Activated T-helper 17 cell treated with anti-CD3 and anti-CD28 coated beads, Interleukin-2, amount 50 U/mL, for 72 hours (primary cell): ENCODE measurements at regions not wholly inside any gene's neighbourhood (a gene's known extent, or its start where the extent isn't known, plus 50 kb on each side); places are given as distances from the start of the nearest gene placed in this dataset.

Experiments
- ATAC-seq: fragments of 150-1000 bp; cut with Tn5 transposase; replicated peaks from 2 replicates; pipeline ENCODE4 v1.10.0; 2021; ENCODE audit warnings: mild to moderate bottlenecking, moderate library complexity
- H3K27ac Mint-ChIP-seq: one replicate; pipeline ENCODE4 v1.8.0; 2022; ENCODE audit warnings: mixed read lengths
- H3K27me3 Mint-ChIP-seq: one replicate; pipeline ENCODE4 v1.8.0; 2022; ENCODE audit warnings: mixed read lengths
- H3K36me3 Mint-ChIP-seq: one replicate; pipeline ENCODE4 v1.8.0; 2022; ENCODE audit warnings: low read depth, mild to moderate bottlenecking, mixed read lengths
- H3K4me1 Mint-ChIP-seq: one replicate; pipeline ENCODE4 v1.8.0; 2022; ENCODE audit warnings: mixed read lengths
- H3K4me3 Mint-ChIP-seq: one replicate; pipeline ENCODE4 v1.8.0; 2022; ENCODE audit warnings: mild to moderate bottlenecking, mixed read lengths
- H3K9me3 Mint-ChIP-seq: one replicate; pipeline ENCODE4 v1.8.0; 2022; ENCODE audit warnings: mixed read lengths

- ATAC-seq, result no peak
- no peaks in the 10 kb centered on the region for H3K4me1 Mint-ChIP-seq
- H3K27ac Mint-ChIP-seq, result no peak overlapping the region
- peaks cover 4% of the 10 kb centered on the region for H3K9me3 Mint-ChIP-seq
- H3K36me3 Mint-ChIP-seq, result no peaks in the 10 kb centered on the region
- H3K4me3 Mint-ChIP-seq, result no peak overlapping the region
- peaks cover 5% of the 10 kb centered on the region for H3K27me3 Mint-ChIP-seq
Observed at GRCh38 chr5:88956416-88956815, 73.4 kb upstream of the MEF2C start.

- H3K27ac Mint-ChIP-seq, result no peak overlapping the region
- H3K4me1 Mint-ChIP-seq, result no peaks in the 10 kb centered on the region
- H3K36me3 Mint-ChIP-seq, result no peaks in the 10 kb centered on the region
- H3K27me3 Mint-ChIP-seq, result peaks cover 5% of the 10 kb centered on the region
- H3K4me3 Mint-ChIP-seq, result no peak overlapping the region
- ATAC-seq, result no peak
- peaks cover 4% of the 10 kb centered on the region for H3K9me3 Mint-ChIP-seq
Observed at GRCh38 chr5:88955403-88955802, 72.4 kb upstream of the MEF2C start.

GRCh38 chr5:88954511-88954910 is 71.5 kb upstream of the MEF2C start:
- H3K9me3 Mint-ChIP-seq, result peaks cover 4% of the 10 kb centered on the region
- no peaks in the 10 kb centered on the region for H3K36me3 Mint-ChIP-seq
- no peak overlapping the region for H3K4me3 Mint-ChIP-seq
- no peaks in the 10 kb centered on the region for H3K4me1 Mint-ChIP-seq
- ATAC-seq, result no peak
- H3K27ac Mint-ChIP-seq, result no peak overlapping the region
- peaks cover 5% of the 10 kb centered on the region for H3K27me3 Mint-ChIP-seq

- no peaks in the 10 kb centered on the region for H3K4me1 Mint-ChIP-seq
- peaks cover 4% of the 10 kb centered on the region for H3K9me3 Mint-ChIP-seq
- peaks cover 5% of the 10 kb centered on the region for H3K27me3 Mint-ChIP-seq
- no peak overlapping the region for H3K4me3 Mint-ChIP-seq
- H3K27ac Mint-ChIP-seq, result no peak overlapping the region
- no peak for ATAC-seq
- H3K36me3 Mint-ChIP-seq, result no peaks in the 10 kb centered on the region
Observed at GRCh38 chr5:88952996-88953643, 70.1 kb upstream of the MEF2C start.

- no peak overlapping the region for H3K4me3 Mint-ChIP-seq
Observed at GRCh38 chr5:88952344-88952743, 69.4 kb upstream of the MEF2C start.

GRCh38 chr5:88951457-88951856 is 68.5 kb upstream of the MEF2C start:
- H3K4me3 Mint-ChIP-seq, result no peak overlapping the region
- no peaks in the 10 kb centered on the region for H3K36me3 Mint-ChIP-seq
- peaks cover 4% of the 10 kb centered on the region for H3K9me3 Mint-ChIP-seq
- H3K27me3 Mint-ChIP-seq, result peaks cover 5% of the 10 kb centered on the region
- H3K4me1 Mint-ChIP-seq, result no peaks in the 10 kb centered on the region
- no peak for ATAC-seq
- H3K27ac Mint-ChIP-seq, result no peak overlapping the region

More at GRCh38 chr5:88952344-88952743, 69.4 kb upstream of the MEF2C start:
- no peak for ATAC-seq
- Mint-ChIP-seq H3K27ac (no peak overlapping the region), H3K27me3 (peaks cover 5% of the 10 kb centered on the region), H3K36me3 (no peaks in the 10 kb centered on the region), H3K4me1 (no peaks in the 10 kb centered on the region), H3K9me3 (peaks cover 4% of the 10 kb centered on the region)

- Mint-ChIP-seq H3K4me3 (no peak overlapping the region), H3K36me3 (no peaks in the 10 kb centered on the region), H3K27me3 (peaks cover 3% of the 10 kb centered on the region)
Observed at GRCh38 chr5:88948746-88949600, 66.0 kb upstream of the MEF2C start.

GRCh38 chr5:88944751-88945531 is 62.0 kb upstream of the MEF2C start:
- H3K4me3 Mint-ChIP-seq, result no peak overlapping the region
- H3K4me1 Mint-ChIP-seq, result no peaks in the 10 kb centered on the region
- H3K27ac Mint-ChIP-seq, result no peak overlapping the region
- no peaks in the 10 kb centered on the region for H3K9me3 Mint-ChIP-seq
- ATAC-seq, result no peak
- H3K27me3 Mint-ChIP-seq, result peaks cover 3% of the 10 kb centered on the region
- H3K36me3 Mint-ChIP-seq, result no peaks in the 10 kb centered on the region

More at GRCh38 chr5:88948746-88949600, 66.0 kb upstream of the MEF2C start:
- Mint-ChIP-seq H3K27ac (no peak overlapping the region), H3K4me1 (no peaks in the 10 kb centered on the region), H3K9me3 (no peaks in the 10 kb centered on the region)
- no peak for ATAC-seq

- no peak overlapping the region for H3K27ac Mint-ChIP-seq
- no peak for ATAC-seq
- H3K36me3 Mint-ChIP-seq, result no peaks in the 10 kb centered on the region
- H3K4me1 Mint-ChIP-seq, result no peaks in the 10 kb centered on the region
- H3K27me3 Mint-ChIP-seq, result peaks cover 3% of the 10 kb centered on the region
- H3K9me3 Mint-ChIP-seq, result no peaks in the 10 kb centered on the region
- no peak overlapping the region for H3K4me3 Mint-ChIP-seq
Observed at GRCh38 chr5:88941581-88941980, 58.6 kb upstream of the MEF2C start.

- Mint-ChIP-seq H3K9me3 (no peaks in the 10 kb centered on the region), H3K36me3 (no peaks in the 10 kb centered on the region), H3K27ac (no peak overlapping the region), H3K4me1 (no peaks in the 10 kb centered on the region), H3K27me3 (peaks cover 3% of the 10 kb centered on the region), H3K4me3 (no peak overlapping the region)
- ATAC-seq, result no peak
Observed at GRCh38 chr5:88940713-88941112, 57.7 kb upstream of the MEF2C start.

- Mint-ChIP-seq H3K4me1 (no peaks in the 10 kb centered on the region), H3K36me3 (no peaks in the 10 kb centered on the region), H3K9me3 (no peaks in the 10 kb centered on the region), H3K27me3 (peaks cover 6% of the 10 kb centered on the region), H3K27ac (no peak overlapping the region), H3K4me3 (no peak overlapping the region)
- ATAC-seq, result no peak
Observed at GRCh38 chr5:88939300-88939699, 56.3 kb upstream of the MEF2C start.

GRCh38 chr5:88938488-88938887 is 55.5 kb upstream of the MEF2C start:
- no peak overlapping the region for H3K4me3 Mint-ChIP-seq
- no peaks in the 10 kb centered on the region for H3K4me1 Mint-ChIP-seq
- no peak overlapping the region for H3K27ac Mint-ChIP-seq
- no peaks in the 10 kb centered on the region for H3K9me3 Mint-ChIP-seq
- no peaks in the 10 kb centered on the region for H3K36me3 Mint-ChIP-seq
- H3K27me3 Mint-ChIP-seq, result peaks cover 4% of the 10 kb centered on the region
- no peak for ATAC-seq

GRCh38 chr5:88937406-88937805 is 54.4 kb upstream of the MEF2C start:
- Mint-ChIP-seq H3K4me1 (no peaks in the 10 kb centered on the region), H3K27ac (no peak overlapping the region), H3K9me3 (no peaks in the 10 kb centered on the region), H3K4me3 (no peak overlapping the region), H3K36me3 (no peaks in the 10 kb centered on the region), H3K27me3 (peaks cover 4% of the 10 kb centered on the region)
- no peak for ATAC-seq

- peaks cover 4% of the 10 kb centered on the region for H3K27me3 Mint-ChIP-seq
- no peaks in the 10 kb centered on the region for H3K36me3 Mint-ChIP-seq
- H3K4me3 Mint-ChIP-seq, result no peak overlapping the region
- no peak overlapping the region for H3K27ac Mint-ChIP-seq
- no peak for ATAC-seq
- no peaks in the 10 kb centered on the region for H3K4me1 Mint-ChIP-seq
- no peaks in the 10 kb centered on the region for H3K9me3 Mint-ChIP-seq
Observed at GRCh38 chr5:88934439-88934838, 51.5 kb upstream of the MEF2C start.
